Neural cell (in vitro differentiated cells): ENCODE measurements at regions not wholly inside any gene's neighbourhood (a gene's known extent, or its start where the extent isn't known, plus 50 kb on each side); places are given as distances from the start of the nearest gene placed in this dataset.

Source experiments
- EP300 ChIP-seq: fragments of 450-650 bp; conservative IDR thresholded peaks from 2 replicates; pipeline ENCODE4 v1.6.1; 2014; ENCODE audit warnings: antibody characterized with exemption, mild to moderate bottlenecking, moderate library complexity; ENCODE audit not compliant: poor library complexity, severe bottlenecking
- EZH2 ChIP-seq: fragments of 200-600, 300-800 bp; shearing (Covaris generic), sonication (generic); IDR thresholded peaks from 2 replicates; pipeline ENCODE4 v1.6.1; 2014; ENCODE audit warnings: antibody characterized with exemption, low read length, borderline replicate concordance, mild to moderate bottlenecking; ENCODE audit not compliant: insufficient read depth, poor library complexity, severe bottlenecking
- MXI1 ChIP-seq: fragments of 450-650 bp; conservative IDR thresholded peaks from 2 replicates; pipeline ENCODE4 v1.6.1; 2014; ENCODE audit warnings: antibody characterized with exemption, mild to moderate bottlenecking; ENCODE audit not compliant: poor library complexity, severe bottlenecking
- RAD21 ChIP-seq: fragments of 450-650 bp; conservative IDR thresholded peaks from 2 replicates; pipeline ENCODE4 v1.6.1; 2014; ENCODE audit warnings: antibody characterized with exemption, mild to moderate bottlenecking, moderate library complexity
- TF ChIP-seq, protein P1 (sequence below): fragments of 450-650 bp; IDR thresholded peaks from 2 replicates; pipeline ENCODE4 v1.5.1; 2014; ENCODE audit warnings: antibody characterized with exemption, mild to moderate bottlenecking, moderate library complexity; ENCODE audit not compliant: poor library complexity, severe bottlenecking

DNA sequence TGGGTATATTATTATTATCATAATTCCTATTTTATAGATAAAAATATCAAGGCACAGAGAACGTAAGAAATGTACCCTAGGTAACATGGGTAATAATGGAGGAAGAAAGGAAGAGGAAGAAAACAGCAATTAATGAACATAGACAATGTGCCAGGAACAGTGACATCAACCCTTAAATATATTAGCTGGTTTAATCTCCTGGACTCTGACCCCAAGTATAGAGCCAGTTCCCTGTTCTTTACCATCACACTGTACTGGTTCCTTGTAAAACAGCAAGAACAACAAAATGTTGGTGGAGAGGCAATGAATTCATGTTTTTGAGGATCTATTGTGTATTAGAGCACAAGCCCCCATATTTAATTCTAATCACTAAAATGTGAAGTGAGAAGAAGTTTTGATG is 192.1 kb downstream of the SMC2 start:
- TF ChIP-seq EZH2 (no peak), MXI1 (no peak), EP300 (no peak), RAD21 (no peak)
- TF ChIP-seq, protein P1, sequence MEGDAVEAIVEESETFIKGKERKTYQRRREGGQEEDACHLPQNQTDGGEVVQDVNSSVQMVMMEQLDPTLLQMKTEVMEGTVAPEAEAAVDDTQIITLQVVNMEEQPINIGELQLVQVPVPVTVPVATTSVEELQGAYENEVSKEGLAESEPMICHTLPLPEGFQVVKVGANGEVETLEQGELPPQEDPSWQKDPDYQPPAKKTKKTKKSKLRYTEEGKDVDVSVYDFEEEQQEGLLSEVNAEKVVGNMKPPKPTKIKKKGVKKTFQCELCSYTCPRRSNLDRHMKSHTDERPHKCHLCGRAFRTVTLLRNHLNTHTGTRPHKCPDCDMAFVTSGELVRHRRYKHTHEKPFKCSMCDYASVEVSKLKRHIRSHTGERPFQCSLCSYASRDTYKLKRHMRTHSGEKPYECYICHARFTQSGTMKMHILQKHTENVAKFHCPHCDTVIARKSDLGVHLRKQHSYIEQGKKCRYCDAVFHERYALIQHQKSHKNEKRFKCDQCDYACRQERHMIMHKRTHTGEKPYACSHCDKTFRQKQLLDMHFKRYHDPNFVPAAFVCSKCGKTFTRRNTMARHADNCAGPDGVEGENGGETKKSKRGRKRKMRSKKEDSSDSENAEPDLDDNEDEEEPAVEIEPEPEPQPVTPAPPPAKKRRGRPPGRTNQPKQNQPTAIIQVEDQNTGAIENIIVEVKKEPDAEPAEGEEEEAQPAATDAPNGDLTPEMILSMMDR: no peak
